GM13976 (cell line): ENCODE measurements at regions not wholly inside any gene's neighbourhood (a gene's known extent, or its start where the extent isn't known, plus 50 kb on each side); places are given as distances from the start of the nearest gene placed in this dataset.

Experiments
- DNase-seq: peaks from one replicate; pipeline ENCODE4 v3.0.0; 2012; ENCODE audit warnings: low spot score
- CTCF ChIP-seq: IDR thresholded peaks from 2 replicates; pipeline ENCODE4 v1.5.1; 2012; ENCODE audit warnings: borderline replicate concordance, mild to moderate bottlenecking; ENCODE audit not compliant: insufficient read depth; ENCODE audit errors: extremely low read depth, missing control alignments, control extremely low read depth
- in situ Hi-C: fragments of 300-500 bp; cut with MboI; formaldehyde crosslinking; loops from one replicate; pipeline ENCODE4 v1.12.0; 2022; ENCODE audit warnings: low sequenced_read_pairs, mixed read lengths, inconsistent platforms; ENCODE audit not compliant: unreplicated experiment

DNA sequence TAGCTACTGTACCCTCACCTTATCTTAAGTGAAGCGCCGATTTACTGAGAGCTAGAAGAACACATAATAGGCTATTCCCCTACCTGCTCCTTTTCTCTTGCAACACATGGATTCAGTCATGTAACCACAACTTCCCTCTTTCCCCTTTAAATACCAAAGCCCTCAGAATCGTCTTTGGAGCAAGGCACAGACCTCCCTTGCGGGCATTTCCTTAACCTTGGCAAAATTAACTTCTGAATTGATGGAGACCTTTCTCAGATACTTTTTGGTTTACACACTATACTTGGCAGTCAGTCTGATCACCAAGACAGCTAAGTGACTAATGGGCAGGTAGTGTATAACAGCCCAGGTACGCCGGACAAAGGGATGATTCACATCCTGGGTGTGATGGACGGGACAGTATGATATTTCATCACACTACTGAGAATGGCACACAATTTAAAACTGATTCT is 72.7 kb upstream of the SEC61G start:
- no peak for TF ChIP-seq CTCF
- in situ Hi-C loops, result no loop called here
- DNase-seq, result no peak

DNA sequence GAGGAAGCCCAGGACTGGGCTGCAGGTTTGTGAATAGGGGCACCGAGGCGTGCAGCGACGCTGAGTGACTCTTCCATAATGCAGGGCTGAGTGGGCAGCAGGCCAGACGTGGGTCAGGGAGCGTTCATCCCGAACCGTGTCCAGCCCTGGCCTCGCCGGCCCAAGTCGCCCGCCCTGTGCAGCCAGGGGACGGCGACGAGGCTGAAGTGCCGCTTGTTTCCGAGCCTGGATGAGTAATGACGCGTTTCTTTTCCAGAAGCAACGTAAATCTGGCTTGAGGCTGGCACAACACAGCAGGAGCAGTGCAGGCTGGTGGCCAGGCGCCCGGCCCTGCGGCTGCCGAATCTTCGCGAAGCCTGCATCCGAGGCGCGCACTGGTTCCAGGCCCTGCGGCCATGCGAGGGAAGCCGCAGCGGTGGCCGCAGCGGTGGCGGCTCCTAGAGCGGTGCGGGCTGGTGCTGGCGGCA is 74.0 kb upstream of the SEC61G start:
- no peak for TF ChIP-seq CTCF
- in situ Hi-C loops, result no loop called here
- no peak for DNase-seq

DNA sequence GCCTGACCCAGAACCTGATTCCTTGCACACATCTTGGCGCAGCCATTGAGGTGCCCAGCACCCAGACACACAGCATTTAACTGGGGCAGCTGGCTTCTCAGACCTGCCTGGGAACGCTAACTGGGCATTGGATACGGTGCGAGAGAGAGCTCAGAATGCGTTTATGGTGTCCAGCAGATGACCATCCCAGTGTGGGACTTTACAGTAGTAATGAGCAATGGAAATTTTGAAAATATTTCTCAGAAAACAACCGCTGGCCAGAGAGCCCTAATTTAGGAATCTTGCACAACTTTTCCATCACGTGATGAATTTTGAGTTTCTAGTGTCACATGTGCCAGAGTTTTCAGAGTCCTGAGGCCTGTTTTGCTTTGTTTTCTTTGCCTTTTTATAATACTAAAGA is 78.2 kb upstream of the SEC61G start:
- no peak for TF ChIP-seq CTCF

GRCh38 chr7:54837761-54838160 is 78.8 kb upstream of the SEC61G start:
- TF ChIP-seq CTCF, result no peak
- in situ Hi-C loops, result no loop called here
- no peak for DNase-seq

More for the DNA sequence above, 78.2 kb upstream of the SEC61G start:
- in situ Hi-C loops, result no loop called here
- DNase-seq, result no peak

DNA sequence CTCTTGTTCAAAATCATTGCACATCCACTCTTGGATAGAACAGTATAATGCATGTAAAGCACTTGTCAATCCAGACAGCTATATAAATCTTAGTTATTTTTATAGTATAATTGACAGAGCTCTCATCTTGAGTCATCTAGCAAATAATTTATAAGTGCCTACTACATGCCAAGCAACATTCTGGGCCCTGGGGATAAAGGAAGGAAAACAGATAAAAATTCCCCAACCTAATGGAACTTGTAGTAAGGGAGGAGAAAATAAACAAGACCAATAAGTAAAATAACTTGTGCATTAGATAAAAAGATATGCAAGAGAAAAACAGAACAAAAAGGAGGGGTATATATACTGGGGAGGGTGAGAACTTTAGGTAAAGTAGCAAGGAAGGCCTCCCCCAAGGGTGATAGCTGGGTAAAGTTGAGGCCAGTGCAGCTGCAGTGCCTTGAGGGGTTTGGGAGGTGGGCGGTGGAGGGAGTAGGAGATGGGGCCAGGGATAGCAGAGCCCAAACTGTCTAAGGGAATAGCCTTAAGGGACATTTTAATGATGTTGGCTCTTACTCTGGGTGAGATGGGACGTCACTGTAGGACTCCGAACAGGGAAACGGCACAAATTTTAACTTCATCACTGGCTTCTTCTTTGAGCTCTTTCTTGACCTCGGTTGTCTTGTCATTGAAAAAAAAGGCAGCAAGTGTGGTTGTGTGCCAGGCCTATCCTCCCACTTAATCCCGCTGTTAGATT is 79.3 kb upstream of the SEC61G start:
- DNase-seq, result no peak
- TF ChIP-seq CTCF, result no peak
- in situ Hi-C loops, result no loop called here

- in situ Hi-C loops, result no loop called here
- DNase-seq, result no peak
- TF ChIP-seq CTCF, result peak; percentile 1
These were observed 80.7 kb upstream of the SEC61G start for GRCh38 chr7:54839575-54840213.
